Tibial nerve (tissue), 4 donors: ENCODE measurements at regions not wholly inside any gene's neighbourhood (a gene's known extent, or its start where the extent isn't known, plus 50 kb on each side); places are given as distances from the start of the nearest gene placed in this dataset.
"Not testable (repeated sequence)": the region's sequence is repeated elsewhere in the genome, so short reads cannot be mapped to it uniquely, and the experiment has no call there.

ENCODE experiments used
- EP300 ChIP-seq, 2 donors: sonication (generic); formaldehyde crosslinking; IDR thresholded peaks; one replicate each; pipeline ENCODE4 v1.6.1; 2017; ENCODE audit warnings: antibody characterized with exemption in 2 of 2, mild to moderate bottlenecking in 1 of 2
- POLR2A ChIP-seq, 2 donors: fragments of 450-650 bp; IDR thresholded peaks; one replicate each; pipeline ENCODE4 v1.6.1; 2017; ENCODE audit warnings: antibody characterized with exemption in 2 of 2, mild to moderate bottlenecking in 2 of 2, moderate library complexity in 2 of 2
- TF ChIP-seq, protein P1 (sequence below), 5 experiments: fragments of 200-600 bp in 3 of 5; fragments of 450-650 bp in 2 of 5; sonication (generic) in 3 of 5; IDR thresholded peaks; one replicate each; pipeline ENCODE4 v1.5.1; 2016 to 2019; ENCODE audit warnings: antibody characterized with exemption in 5 of 5, mild to moderate bottlenecking in 3 of 5, moderate library complexity in 2 of 5

DNA sequence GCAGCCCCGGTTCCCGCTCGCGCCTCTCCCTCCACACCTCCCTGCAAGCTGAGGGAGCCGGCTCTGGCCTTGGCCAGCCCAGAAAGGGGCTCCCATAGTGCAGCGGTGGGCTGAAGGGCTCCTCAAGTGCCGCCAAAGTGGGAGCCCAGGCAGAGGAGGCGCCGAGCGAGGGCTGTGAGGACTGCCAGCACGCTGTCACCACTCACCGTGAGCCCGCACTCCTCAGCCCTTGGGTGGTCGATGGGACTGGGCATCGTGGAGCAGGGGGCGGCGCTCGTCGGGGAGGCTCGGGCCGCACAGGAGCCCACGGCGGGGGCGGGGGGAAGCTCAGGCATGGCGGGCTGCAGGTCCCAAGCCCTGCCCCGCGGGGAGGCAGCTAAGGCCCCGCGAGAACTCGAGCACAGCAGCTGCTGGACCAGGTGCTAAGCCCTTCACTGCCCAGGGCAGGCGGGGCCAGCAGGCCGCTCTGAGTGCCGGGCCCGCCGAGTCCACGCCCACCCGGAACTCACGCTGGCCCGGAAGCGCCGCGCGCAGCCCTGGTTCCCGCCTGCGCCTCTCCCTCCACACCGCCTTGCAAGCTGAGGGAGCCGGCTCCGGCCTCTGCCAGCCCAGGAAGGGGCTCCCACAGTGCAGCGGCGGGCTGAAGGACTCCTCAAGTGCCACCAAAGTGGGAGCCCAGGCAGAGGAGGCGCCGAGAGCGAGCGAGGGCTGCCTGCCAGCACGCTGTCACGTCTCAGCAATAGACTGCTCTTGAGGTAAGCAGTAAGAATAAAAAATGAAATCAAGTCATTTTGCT, 670.2 kb upstream of the CTNND2 start:
- TF ChIP-seq, protein P1, sequence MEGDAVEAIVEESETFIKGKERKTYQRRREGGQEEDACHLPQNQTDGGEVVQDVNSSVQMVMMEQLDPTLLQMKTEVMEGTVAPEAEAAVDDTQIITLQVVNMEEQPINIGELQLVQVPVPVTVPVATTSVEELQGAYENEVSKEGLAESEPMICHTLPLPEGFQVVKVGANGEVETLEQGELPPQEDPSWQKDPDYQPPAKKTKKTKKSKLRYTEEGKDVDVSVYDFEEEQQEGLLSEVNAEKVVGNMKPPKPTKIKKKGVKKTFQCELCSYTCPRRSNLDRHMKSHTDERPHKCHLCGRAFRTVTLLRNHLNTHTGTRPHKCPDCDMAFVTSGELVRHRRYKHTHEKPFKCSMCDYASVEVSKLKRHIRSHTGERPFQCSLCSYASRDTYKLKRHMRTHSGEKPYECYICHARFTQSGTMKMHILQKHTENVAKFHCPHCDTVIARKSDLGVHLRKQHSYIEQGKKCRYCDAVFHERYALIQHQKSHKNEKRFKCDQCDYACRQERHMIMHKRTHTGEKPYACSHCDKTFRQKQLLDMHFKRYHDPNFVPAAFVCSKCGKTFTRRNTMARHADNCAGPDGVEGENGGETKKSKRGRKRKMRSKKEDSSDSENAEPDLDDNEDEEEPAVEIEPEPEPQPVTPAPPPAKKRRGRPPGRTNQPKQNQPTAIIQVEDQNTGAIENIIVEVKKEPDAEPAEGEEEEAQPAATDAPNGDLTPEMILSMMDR (IDR thresholded peaks at IDR 0.05) = not testable (repeated sequence)
- not testable (repeated sequence) for TF ChIP-seq EP300, POLR2A (IDR thresholded peaks at IDR 0.05)
